22Rv1 (cell line): ENCODE measurements at regions not wholly inside any gene's neighbourhood (a gene's known extent, or its start where the extent isn't known, plus 50 kb on each side); places are given as distances from the start of the nearest gene placed in this dataset.

Source experiments
- H3K27ac ChIP-seq: fragments of 450-650 bp; 2 replicates; pipeline ENCODE4 v1.5.1; 2017
- CTCF ChIP-seq: fragments of 450-650 bp; IDR thresholded peaks from 2 replicates; pipeline ENCODE4 v1.5.1; 2017; ENCODE audit warnings: mild to moderate bottlenecking
- ZFX ChIP-seq: fragments of 450-650 bp; IDR thresholded peaks from 2 replicates; pipeline ENCODE4 v1.6.1; 2017; ENCODE audit warnings: antibody characterized with exemption, borderline replicate concordance

DNA sequence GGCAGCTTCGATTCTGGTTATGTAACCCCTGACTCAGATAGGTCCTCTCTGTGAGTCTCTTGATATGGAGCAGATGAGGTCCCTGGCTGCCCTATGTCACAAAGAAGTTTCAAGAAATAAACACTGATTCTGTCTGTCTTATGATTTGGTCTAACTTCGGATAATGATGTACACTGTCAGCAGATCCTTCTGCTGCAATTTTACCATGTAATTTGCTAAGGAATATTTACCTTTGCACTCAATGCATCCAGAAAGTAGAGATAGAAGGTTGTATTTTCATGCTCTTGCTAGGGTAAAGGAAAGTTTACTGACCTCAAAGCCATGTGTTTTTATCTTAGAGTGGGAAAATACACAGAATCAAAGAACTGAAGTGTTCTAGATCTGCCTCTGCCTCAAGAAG is 98.2 kb downstream of the KLF5 start:
- no peak for TF ChIP-seq CTCF
- TF ChIP-seq ZFX = no peak
- H3K27ac ChIP-seq = no peak overlapping the region

DNA sequence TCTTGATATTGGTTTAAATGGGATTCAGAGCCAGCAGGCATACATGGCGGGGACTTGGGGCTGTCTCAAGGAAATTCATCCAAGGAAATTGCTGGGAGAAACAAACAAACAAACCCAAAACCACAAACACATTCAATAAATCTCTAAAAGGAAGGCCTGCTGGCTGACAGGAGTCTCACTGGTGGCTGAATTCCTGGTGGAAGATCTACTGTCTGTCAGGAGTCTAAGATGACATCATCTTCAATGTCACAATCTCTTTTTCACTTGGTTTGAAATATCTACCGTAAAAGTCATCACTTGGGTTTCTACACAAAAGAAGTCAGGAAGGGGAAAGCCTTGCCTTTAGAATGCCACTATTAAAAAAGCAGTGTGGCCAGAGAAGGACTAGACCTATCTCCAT is 87.9 kb downstream of the KLF5 start:
- no peak for TF ChIP-seq ZFX
- TF ChIP-seq CTCF = no peak
- H3K27ac ChIP-seq = no peak overlapping the region

GRCh38 chr13:73142071-73142470 is 83.3 kb downstream of the KLF5 start:
- TF ChIP-seq ZFX = no peak
- no peak for TF ChIP-seq CTCF
- no peak overlapping the region for H3K27ac ChIP-seq

DNA sequence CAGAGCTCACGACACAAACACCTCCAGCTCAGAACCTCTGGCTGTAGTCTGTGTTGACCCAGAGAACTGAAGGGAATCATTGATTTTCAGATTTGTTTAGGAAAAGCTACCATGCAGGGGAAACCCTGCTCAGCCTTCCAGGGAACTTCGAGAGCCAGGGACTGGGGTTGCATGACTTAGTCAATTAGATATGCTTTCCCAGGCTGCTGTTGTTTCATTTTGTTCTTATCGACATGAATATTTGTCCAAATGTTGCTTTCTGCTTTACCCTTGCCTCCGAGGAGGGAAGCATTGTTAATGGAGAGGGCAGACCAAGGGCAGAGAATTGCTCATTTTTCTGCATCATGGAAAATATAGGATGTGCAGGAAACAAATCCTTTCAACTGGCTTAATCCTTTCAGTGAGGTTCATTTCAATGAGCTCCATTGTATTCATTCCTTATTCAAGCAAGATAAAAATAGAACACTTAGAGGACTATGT is 82.5 kb downstream of the KLF5 start:
- TF ChIP-seq ZFX = no peak
- TF ChIP-seq CTCF = no peak
- H3K27ac ChIP-seq = no peak overlapping the region

- TF ChIP-seq ZFX (no peak), CTCF (no peak)
- no peak overlapping the region for H3K27ac ChIP-seq
Measured at GRCh38 chr13:73140801-73141200, 82.0 kb downstream of the KLF5 start.

DNA sequence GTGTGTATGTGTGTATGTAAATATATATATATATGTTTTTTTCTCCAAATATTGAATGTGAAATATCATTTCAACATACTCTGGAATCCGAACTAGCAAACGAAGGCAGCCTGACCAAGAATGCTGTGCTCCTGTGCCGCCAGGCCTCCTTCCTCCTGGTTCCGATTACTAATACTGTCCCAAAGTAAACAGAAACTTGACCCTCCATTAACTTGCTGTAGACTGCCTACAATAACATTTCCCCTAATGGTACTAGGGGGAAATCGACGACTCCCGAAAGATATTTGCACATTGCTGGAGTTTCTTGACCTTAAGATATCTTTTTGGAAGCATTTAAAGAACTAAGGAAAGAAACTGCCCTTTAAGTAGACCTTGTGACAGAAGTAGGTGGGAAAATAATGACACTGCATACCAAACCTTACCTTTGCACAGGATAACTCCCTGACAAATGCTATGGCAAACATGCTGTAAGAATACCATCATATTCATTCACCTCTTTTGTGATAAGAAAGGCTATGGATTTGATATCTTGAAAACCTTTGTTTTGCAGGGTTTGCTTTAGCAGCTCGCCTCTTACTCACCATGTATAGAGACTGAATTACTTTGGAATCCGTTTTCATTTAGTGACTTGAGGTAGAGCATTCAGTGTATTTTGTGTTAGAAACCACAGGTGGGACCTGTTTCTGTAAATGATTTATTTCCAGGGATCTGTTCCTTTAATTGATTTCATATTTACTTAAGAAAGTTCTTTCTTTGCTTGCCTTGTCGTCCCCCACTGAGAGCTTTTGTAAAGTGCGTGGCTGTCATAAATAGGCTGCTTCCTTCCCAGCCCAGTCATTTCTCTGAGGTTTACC is 80.1 kb downstream of the KLF5 start:
- TF ChIP-seq ZFX (no peak), CTCF (no peak)
- peak overlapping the region; percentile 43 for H3K27ac ChIP-seq

GRCh38 chr13:73138276-73138637 is 79.5 kb downstream of the KLF5 start:
- H3K27ac ChIP-seq = peak overlapping the region; percentile 43

More at GRCh38 chr13:73138276-73138637, 79.5 kb downstream of the KLF5 start:
- no peak for TF ChIP-seq ZFX
- no peak for TF ChIP-seq CTCF
